Stimulated activated naive CD4-positive, alpha-beta T cell (primary cell): ENCODE measurements at regions not wholly inside any gene's neighbourhood (a gene's known extent, or its start where the extent isn't known, plus 50 kb on each side); places are given as distances from the start of the nearest gene placed in this dataset.

ENCODE experiments used
- DNase-seq, 6 experiments: peaks; one replicate each; lab custom pipeline; 2025; lab: John Stamatoyannopoulos, UW

DNA sequence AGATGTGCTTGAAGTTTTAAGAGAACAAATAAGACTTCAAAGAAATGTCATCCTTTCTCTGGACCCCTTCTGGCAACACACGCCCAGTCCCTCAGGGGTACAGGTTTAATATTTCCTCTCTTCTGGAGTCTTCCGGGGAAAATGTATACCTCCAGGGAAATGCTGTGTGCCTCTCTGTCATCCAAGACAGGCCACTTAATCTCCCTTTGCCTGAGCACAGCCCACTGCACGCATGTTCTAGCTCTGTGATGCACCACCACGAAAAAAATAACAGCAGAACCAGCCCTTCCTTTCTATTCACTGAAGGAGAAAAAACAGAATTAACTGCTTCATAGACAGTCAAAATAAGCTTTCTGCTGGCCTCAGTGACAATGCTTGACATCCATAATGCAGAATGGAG is 140.1 kb downstream of the RBFOX3 start:
- no peak for DNase-seq

DNA sequence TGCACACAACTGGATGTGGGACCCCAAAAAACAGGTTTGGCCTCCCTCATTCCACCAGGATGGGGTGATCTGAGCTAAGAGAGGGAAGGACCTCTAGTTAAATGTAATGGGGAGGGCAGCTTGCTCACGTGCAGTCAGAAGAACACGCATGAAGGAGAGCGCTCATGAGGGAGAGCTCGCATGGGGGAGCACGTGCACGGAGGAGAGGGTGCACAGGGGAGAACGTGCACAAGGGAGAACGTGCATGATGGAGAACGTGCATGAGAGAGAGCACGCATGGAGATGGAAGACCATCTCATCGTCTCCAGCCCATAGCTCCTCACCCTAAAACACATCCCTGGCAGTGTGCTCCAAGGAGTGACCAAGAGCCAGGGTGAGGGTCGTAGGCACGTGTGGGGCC is 141.2 kb downstream of the RBFOX3 start:
- no peak for DNase-seq

DNA sequence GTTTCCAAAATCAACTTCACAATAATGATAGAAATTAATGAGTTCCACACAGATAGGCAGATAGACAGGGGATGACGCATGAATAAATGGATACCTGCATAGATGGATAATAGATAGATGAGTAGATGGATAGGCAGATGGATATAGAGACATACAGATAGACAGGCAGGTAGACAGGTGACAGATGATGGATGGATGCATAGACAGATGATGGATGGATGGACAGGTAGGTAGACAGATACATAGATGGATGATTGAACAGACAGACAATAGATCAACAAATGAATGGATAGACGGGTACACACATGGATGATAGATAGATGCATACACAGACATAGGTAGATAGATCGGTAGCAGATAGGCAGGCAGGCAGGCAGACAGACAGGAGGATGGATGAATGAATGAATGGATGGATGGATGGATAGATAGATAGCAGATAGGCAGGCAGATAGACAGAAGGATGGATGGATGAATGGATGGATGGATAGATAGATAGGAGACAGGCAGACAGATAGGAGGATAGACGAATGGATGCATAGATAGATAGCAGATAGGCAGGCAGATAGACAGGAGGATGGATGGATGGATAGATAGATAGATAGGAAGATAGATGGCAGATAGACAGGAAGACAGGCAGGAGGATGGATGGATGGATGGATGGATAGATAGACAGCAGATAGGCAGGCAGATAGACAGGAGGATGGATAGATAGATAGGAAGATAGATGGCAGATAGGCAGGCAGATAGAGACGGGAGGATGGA is 142.5 kb downstream of the RBFOX3 start:
- no peak for DNase-seq

DNA sequence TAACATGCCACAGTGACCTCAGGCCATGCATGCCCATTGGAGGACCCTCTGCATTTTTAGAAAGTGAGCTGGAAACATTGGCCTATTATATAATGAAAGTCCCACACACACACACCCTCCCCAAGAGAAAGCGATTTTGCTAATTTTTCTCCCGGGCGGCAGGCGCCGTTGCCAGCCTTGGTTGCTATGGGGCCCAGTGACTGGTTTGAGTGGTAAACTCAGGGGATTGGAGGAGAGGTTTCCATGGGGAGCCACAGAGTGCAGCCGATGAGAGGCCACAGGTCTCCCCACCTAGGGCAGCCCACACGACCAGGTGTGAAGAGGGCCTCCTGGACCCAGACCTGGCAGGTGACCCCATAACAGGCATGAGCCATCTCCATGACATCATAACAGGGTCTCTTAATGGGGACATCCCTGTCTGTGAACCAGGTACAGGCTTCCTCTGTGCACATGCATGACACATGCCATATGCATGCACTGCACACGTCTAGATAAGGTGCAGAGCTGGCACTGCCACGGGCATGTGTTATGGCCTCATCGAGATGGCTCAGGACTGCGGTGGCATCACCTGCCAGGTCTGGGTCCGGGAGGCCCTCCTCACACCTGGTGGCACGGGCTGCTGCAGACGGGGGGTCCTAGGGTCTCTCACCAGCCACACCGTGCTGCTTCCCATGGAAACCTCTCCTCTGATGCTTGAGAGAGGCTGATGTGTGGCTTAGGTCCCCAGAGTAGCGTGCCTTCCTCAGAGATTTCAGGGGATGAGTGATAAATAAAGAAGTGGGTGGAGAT is 144.1 kb downstream of the RBFOX3 start:
- no peak for DNase-seq

DNA sequence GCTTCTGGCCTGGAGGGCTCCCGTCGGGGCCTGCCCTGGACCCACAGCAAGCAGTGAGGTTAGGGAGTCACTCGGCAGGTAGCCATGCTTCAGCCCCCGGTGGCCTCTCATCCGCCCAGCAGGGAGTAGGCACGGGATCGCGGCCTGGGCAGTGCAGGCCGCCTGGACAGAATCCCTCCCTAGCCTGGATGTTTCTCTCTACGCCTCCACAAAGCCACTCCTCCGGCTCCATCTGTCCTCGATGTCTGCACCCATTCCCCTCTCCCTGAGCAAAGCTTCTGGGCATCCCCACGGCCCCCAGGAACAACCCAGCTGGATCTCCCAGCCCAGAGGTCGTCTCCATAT is 145.2 kb downstream of the RBFOX3 start:
- no peak for DNase-seq

DNA sequence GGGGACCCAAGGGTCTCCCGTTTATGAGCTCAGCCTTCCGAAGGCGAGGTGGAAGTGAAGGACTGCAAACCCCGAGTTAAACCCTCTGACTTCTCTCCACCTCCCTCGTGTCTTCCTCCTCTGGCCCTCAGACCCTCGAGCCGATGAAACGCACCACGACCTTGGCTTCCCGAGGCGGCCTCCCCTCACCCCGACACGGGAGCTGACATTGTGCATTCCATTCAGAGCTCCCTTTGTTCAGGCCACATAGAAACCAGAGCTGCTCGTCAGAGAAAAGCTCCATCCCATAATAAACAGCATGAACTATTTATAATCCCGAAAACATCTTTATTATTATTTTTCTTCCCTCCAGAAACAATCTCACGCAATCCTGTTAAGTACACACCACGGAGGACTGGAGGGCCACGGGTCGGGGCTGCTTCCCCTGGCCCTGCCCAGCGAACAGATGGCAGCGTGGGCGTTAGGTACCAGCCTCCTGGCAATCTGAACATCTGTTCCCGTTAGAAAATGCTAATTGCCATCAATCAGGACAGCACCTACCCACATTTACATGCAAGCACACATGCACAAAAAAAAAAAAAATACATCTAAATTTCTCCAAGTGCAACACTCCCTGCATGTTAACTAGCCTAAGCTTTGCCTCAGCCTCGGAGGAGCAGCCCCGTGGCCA is 145.7 kb downstream of the RBFOX3 start:
- DNase-seq: no peak

DNA sequence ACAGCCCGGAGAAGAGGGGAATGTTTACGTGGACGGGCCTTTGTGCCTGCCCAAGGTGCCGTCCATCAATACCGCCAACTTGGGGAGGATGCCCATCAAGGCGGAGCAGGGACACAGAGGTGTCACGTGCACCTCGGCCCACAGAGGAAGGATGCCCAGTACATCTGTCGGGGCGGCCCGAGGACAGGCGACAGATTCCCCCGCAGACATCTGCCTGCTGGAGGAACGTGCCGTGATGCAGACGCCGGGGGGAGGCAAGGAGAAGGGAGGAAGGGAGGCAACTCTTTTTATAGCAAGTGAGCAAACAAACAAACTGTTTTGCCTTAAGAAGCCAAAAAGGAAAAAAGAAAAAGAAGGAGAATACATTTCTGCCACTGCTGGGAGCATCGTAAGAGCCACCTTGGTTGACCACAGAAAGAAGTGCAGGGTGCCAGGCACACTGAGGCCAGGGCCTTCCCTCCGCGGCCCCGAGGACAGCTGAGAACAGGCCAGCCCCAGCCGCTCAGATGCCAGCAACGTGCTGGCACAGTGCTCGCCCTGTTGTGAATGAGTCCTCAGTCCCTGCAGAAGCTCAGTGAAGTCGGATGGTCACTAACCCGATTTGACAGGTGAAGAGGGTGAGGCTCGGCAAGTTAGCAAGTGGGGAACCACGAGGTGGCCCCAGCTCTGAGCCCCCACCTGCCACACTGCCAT is 146.4 kb downstream of the RBFOX3 start:
- DNase-seq: no peak

DNA sequence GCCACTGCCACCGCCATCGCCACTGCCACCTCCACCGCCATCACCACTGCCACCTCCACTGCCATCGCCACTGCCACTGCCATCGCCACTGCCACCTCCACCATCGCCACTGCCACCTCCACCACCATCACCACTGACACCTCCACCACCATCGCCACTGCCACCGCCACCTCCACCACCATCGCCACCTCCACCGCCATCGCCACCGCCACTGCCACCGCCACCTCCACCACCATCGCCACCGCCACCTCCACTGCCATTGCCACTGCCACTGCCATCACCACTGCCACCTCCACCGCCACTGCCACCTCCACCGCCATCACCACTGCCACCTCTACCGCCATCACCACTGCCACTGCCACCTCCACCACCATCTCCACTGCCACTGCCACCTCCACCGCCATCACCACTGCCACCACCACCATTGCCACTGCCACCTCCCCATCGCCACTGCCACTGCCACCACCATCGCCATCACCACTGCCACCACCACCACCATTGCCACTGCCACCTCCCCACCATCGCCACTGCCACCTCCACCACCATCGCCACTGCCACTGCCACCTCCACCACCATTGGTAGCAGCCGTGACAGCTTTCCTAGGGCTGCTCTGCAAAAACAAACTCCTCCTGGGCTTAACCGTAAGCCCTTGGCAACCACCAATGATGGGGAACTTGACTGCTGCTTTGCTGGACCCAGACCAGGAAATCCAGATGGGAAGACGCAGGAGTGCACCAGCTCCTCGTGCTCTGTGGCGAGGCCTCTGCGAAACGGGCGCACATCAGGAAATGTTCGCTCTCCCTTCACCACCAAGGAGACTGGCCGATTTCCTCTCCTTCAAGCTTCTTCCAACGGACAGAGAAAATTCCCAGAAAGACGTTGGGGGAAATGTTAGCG is 147.2 kb downstream of the RBFOX3 start:
- no peak for DNase-seq

DNA sequence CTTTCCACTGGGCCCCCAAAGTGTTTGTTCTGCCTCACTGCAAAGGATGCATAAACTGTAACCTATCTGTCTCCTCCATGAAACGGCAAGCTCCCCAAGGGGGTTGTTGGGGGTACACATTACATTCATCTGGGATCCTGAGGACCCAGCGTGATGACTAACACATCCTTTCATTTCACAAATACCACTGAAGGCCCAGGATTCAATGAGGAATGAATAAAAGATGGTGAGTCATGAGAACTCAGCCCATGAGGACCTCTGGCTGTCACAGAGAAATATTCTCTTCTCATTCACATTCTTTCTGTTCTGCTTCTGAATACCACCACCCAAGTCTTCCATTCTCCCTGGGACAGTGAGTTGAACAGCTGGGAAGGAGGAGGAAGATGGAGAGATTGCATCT is 149.8 kb downstream of the RBFOX3 start:
- no peak for DNase-seq

DNA sequence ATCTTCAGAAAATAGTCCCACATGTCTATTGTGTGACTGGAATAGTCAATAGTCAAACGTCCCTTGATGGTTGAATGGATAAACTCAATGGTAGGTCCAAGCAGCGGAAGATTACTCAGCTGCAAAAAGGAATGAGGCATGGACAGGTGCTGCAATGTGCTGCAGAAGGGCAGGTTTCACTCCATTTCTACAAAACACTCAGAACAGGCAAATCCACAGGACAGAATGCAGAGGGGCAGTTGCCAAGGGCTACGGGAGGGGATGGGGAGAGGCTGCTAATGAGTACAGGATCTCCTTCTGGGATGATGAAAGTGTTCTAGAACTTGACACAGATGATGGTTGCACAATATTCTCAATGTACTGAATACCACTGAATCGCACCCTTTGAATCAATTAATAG is 151.0 kb downstream of the RBFOX3 start:
- DNase-seq: no peak

DNA sequence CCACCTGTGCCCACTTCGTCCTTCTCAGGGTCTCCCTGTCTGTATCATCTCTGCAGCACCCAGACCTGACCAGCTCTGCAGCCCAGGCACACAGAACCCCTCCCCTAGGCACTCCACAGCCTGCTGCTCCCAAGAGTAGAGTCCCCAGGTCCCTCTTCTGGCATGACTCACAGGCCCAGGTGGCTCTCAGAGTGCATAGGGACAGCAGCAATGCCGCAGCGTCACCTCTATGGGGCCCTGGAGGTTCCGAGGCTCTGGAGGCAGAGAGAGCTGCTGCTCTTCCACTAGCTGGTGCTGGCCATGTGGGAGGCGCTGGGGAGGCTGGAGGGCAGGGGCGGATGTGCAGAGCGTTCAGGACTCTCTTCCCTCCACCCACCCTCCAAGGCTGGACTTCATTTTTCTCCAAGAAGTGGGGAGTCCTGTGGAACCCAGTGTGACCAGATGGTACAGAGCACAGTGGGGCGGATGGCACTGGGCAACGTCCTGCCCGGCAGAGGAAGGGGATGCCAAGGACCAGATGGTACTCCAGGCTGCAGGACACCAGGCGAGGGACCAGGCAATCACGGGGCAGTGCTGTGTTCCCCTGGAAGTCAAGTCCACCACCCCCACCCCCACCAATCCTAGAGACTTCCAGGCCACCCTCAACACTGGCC is 151.7 kb downstream of the RBFOX3 start:
- DNase-seq: no peak

DNA sequence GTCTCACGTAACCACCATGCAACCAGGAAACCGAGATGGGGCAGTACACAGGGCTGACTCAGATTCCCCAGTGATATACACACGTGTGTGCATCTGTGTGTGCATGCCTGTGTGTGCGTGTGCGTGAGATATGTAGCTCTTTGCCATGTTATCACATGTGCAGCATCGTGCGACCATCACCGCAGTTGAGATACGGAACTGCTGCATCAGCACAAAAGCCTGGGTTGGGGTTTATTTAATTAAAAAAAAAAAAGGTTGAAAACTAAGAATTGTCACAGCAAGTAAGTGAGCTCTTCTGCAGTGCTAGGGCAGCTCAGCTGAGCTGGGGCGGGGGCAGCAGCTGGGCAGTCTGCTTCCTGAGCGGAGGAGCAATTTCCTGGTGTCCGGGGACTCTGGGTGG is 152.5 kb downstream of the RBFOX3 start:
- DNase-seq: no peak

DNA sequence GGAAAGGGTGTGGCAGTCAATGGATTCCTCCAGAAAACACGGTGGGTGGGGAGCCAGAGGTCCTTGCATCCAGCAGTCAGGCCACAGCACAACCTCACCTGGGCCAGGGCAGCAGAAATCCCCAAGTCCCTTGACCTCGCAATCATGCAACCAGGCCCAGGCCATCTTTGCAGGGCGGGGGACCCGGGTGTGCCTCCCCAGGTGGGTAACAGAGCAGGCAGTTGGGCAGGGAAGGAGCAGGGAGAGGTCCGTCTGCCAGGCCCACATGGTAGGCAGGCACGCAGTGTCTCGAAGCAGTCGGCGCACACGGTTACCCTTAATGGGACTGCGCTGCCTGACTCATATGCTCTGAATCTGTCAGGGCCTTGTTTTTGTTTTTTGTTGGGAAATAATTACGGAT is 153.0 kb downstream of the RBFOX3 start:
- DNase-seq: no peak

DNA sequence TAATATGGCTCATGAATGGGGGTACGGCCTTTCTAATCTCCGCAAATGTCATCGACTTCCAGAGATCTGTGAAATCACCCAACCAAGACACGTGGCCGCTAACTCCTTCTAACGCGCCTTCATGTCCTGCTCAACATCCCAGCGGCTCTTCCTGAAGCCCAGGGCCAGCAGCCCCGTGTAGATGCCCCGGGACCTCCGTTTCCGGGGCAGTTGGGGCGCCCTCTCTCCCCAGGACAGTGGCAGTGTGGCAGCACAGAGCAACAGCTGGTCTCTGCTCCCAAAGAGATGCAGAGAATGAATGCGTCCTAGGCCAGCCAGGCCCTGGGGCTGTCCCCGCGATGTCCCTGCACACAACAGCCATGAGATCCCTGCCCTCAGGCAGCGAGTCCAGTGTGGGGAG is 153.5 kb downstream of the RBFOX3 start:
- DNase-seq: no peak

DNA sequence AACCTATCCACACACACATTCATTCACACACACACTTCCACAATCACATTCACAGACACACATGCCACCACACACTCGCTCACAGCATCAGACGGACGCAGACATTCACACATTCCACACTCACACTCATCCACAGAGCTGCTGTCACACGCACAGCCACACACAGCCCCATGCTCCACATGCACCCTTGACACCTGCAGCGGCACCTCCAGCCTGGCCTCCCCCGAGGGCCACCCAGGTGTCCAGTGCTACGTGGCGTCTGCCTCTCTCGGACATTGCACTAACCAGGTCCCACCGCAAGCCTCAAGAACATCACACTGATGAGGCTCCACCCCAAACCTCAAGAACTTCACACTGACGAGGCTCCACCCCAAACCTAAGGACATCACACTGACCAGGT is 155.2 kb downstream of the RBFOX3 start:
- no peak for DNase-seq

DNA sequence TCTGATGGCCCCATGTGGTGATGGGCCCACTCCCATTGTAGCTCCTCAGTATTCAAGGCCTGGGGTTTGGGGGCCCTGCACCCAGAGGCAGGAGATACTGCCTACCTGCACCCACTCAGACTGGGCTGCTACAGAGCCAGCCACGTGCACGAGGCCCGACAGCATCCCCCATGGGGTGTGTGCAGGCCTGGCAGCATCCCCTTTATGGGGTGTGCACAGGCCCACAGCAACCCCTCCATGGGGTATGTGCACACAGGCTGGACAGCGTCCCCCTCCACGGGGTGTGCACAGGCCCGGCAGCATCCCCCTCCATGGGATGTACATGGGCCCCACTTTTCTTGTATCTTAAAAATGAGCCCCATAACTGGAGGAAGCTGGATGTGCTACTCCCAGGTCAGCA is 156.0 kb downstream of the RBFOX3 start:
- no peak for DNase-seq

DNA sequence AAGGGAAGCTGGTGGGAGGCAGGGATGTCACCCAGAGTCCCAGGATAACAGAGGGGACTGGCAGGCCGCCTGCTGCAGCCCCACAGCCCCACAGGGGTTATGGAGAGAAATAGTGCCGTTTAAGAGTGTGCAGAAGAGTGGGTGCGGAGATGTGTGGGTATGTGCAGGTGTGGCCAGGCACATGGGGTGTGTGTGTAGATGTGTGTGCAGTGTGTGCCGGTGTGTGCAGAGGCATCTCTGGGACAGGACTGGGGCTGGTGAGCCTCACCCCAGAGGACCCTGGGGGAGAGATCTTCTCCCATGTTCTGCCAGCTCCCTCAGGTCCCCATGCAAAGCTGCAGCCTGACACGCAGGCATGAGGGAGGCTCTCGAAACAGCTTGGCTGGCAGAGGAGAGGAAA is 157.4 kb downstream of the RBFOX3 start:
- DNase-seq: no peak

DNA sequence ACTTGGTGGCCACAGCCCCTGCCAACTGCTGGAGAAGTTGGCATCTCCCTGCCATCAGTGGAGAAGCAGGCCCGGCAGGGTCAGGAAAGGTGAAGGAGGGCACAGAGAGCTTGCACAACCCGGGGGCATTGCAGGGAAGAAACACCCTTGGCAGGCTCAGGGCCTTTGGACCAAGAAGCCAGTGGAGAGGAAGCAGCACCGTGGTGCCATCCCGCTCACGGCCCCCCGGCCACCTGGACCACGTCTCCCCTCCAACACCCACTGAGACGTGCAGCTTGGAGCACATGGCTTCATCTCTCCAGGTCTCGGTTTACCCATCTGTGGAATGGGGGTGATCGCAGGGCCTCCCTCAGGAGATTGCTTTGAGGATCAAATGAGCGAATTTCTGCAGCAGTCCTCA is 158.1 kb downstream of the RBFOX3 start:
- no peak for DNase-seq

DNA sequence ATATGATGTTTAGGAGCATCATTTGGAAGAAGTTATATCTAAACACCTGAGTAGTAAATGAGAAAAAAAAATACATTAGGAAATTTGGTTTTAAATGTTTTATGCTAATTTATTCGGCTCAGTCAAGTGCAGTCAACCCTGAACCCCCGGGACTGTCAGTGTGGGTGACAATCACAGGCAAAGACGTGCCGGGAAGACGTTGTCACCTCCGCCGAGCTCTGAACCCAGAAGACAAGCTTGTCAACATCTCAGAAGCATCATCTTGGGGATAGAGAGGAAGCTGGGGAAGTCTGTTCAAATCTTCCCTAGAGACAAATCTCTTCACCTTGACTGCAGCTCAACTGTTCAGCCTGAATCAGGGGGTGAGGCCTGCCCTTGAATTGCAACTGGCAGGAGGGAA is 159.7 kb downstream of the RBFOX3 start:
- no peak for DNase-seq

DNA sequence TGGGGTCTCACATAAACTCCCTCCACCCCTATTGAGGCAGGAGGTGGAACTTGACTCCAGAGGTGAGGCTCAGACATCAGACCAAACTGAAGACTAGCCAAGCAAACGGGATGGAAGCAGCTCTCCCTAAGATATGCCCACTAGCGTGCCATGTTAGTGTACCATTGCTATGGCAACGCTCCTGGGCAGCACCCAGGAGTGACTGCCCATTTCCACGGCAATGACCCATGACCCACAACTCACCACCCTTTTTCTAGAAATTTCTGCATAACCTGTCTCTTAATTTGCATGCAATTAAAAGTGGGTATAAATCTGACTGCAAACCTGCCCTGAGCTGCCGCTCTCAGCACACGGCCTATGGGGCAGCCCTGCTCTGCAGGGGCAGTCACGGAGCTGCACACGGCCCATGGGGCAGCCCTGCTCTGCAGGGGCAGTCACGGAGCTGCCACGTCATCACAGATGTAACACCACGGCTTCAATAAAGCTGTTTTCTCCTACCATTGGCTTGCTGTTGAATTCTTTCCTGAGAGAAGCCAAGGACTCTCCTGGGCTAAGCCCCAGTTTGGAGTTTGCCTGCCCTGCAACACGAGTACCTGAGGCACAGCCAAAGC is 164.3 kb downstream of the RBFOX3 start:
- DNase-seq: no peak

DNA sequence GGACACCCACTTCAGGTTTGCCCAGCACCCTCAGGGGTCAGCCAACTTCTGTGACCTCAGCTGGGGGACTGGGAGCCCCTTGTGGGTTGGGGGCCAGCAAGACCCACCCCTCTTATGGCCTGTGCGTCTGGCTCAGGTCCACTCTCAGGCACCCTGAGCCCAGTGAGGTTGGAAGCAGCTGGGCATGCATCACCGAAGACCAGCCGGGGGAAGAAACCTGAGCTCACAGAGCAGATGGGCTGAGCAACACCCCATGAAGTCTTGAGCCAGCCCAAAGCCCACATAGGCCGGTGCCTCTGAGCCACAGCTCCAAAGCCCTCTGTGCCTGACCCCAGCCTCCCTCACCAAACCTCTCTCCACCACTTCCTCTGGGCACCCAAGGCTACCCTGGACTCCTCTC is 166.7 kb downstream of the RBFOX3 start:
- DNase-seq: no peak
